ENCODE measurements at regions not wholly inside any gene's neighbourhood (a gene's known extent, or its start where the extent isn't known, plus 50 kb on each side); places are given as distances from the start of the nearest gene placed in this dataset.

- TF ChIP-seq CTCF (IDR thresholded peaks at IDR 0.05; ENCODE audit: borderline replicate concordance, extremely low read depth, low read length, poor library complexity, severe bottlenecking): no peak
- no peak for TF ChIP-seq EZH2 (IDR thresholded peaks at IDR 0.05; ENCODE audit: borderline replicate concordance, low read depth, low read length, severe bottlenecking)
Observed at GRCh38 chr20:52267418-52267817, 75.8 kb upstream of the ZFP64 start.
